HG02884 (cell line): ENCODE measurements at regions not wholly inside any gene's neighbourhood (a gene's known extent, or its start where the extent isn't known, plus 50 kb on each side); places are given as distances from the start of the nearest gene placed in this dataset.

Experiments
- ATAC-seq: cut with Tn5 transposase; IDR thresholded peaks from one replicate; pipeline ENCODE4 v1.9.1; 2021; ENCODE audit warnings: mild to moderate bottlenecking, moderate library complexity; ENCODE audit not compliant: unreplicated experiment

- ATAC-seq = no peak
These were observed 136.9 kb downstream of the SCARB1 start for GRCh38 chr12:124726596-124727263.

GRCh38 chr12:124725597-124726237 lies 137.9 kb downstream of the SCARB1 start:
- no peak for ATAC-seq

GRCh38 chr12:124725099-124725498 lies 138.6 kb downstream of the SCARB1 start:
- no peak for ATAC-seq

GRCh38 chr12:124722878-124723277 lies 140.8 kb downstream of the SCARB1 start:
- ATAC-seq = no peak

- ATAC-seq = no peak
These were observed 142.0 kb downstream of the SCARB1 start for GRCh38 chr12:124721501-124722162.

- no peak for ATAC-seq
These were observed 142.8 kb downstream of the SCARB1 start for GRCh38 chr12:124720681-124721500.

GRCh38 chr12:124720004-124720680 lies 143.5 kb downstream of the SCARB1 start:
- ATAC-seq = no peak

GRCh38 chr12:124719231-124719630 lies 144.4 kb downstream of the SCARB1 start:
- ATAC-seq = no peak

GRCh38 chr12:124718458-124718857 lies 145.2 kb downstream of the SCARB1 start:
- no peak for ATAC-seq

- no peak for ATAC-seq
These were observed 145.6 kb downstream of the SCARB1 start for GRCh38 chr12:124718036-124718435.

- ATAC-seq = no peak
These were observed 146.3 kb downstream of the SCARB1 start for GRCh38 chr12:124717318-124717717.

GRCh38 chr12:124716208-124717130 lies 147.2 kb downstream of the SCARB1 start:
- ATAC-seq = no peak

- no peak for ATAC-seq
These were observed 147.9 kb upstream of the NCOR2 start for GRCh38 chr12:124715121-124715990.

- peak; percentile 90 for ATAC-seq
These were observed 146.1 kb upstream of the NCOR2 start for GRCh38 chr12:124713436-124714082.

- no peak for ATAC-seq
These were observed 145.6 kb upstream of the NCOR2 start for GRCh38 chr12:124713041-124713435.

- ATAC-seq = no peak
These were observed 143.9 kb upstream of the NCOR2 start for GRCh38 chr12:124711344-124711743.

- no peak for ATAC-seq
These were observed 142.6 kb upstream of the NCOR2 start for GRCh38 chr12:124709722-124710687.
